Breast epithelium (tissue), 4 donors: ENCODE measurements at regions not wholly inside any gene's neighbourhood (a gene's known extent, or its start where the extent isn't known, plus 50 kb on each side); places are given as distances from the start of the nearest gene placed in this dataset.

ENCODE experiments used
- DNase-seq, 2 donors: peaks; one replicate each; pipeline ENCODE4 v3.0.0-alpha.2; 2019; ENCODE audit warnings: low spot score in 2 of 2
- H3K27ac ChIP-seq, 2 donors: fragments of 200-600 bp; sonication (generic) in 1 of 2; one replicate each; pipeline ENCODE4 v1.5.1; 2016 to 2019; ENCODE audit warnings: mild to moderate bottlenecking in 1 of 2
- H3K27me3 ChIP-seq, 2 donors: fragments of 200-600 bp; sonication (generic) in 1 of 2; one replicate each; pipeline versions ENCODE4 v1.5.1 to v1.6.0; 2017 to 2019; ENCODE audit warnings: control low read depth in 1 of 2, mild to moderate bottlenecking in 1 of 2
- H3K36me3 ChIP-seq: fragments of 200-600 bp; one replicate; pipeline ENCODE4 v1.5.1; 2019
- H3K4me1 ChIP-seq, 2 donors: fragments of 200-600 bp; sonication (generic); one replicate each; pipeline ENCODE4 v1.5.1; 2016 to 2019; ENCODE audit warnings: control low read depth in 1 of 2
- H3K4me3 ChIP-seq, 3 donors: fragments of 200-600 bp; sonication (generic); 1 replicate in 2 of 3; 2 replicates in 1 of 3; pipeline ENCODE4 v1.5.1; 2016 to 2019; ENCODE audit warnings: mild to moderate bottlenecking in 3 of 3, moderate library complexity in 2 of 3
- H3K9me3 ChIP-seq, 2 donors: fragments of 200-600 bp; sonication (generic) in 1 of 2; one replicate each; pipeline ENCODE4 v1.5.1; 2016 to 2019; ENCODE audit warnings: control low read depth in 1 of 2
- CTCF ChIP-seq, 3 donors: fragments of 450-650 bp; IDR thresholded peaks; one replicate each; pipeline ENCODE4 v1.5.1; 2016 to 2017; ENCODE audit warnings: antibody characterized with exemption in 3 of 3, mild to moderate bottlenecking in 3 of 3, moderate library complexity in 3 of 3
- POLR2A ChIP-seq: fragments of 450-650 bp; IDR thresholded peaks from one replicate; pipeline ENCODE4 v1.6.1; 2016; ENCODE audit warnings: antibody characterized with exemption, mild to moderate bottlenecking, moderate library complexity
- POLR2AphosphoS5 ChIP-seq, 3 donors: sonication (generic); formaldehyde crosslinking; IDR thresholded peaks; one replicate each; pipeline ENCODE4 v1.6.1; 2017; ENCODE audit warnings: antibody characterized with exemption in 3 of 3
- intact Hi-C: fragments of 100-400 bp; cut with DNase I; formaldehyde crosslinking; loops from one replicate; pipeline ENCODE4 v1.15.1; 2023; ENCODE audit warnings: low total_unique reads

- Histone ChIP-seq H3K27me3 (no peaks in the 10 kb centered on the region), H3K4me3 (no peak overlapping the region), H3K9me3 (no peaks in the 10 kb centered on the region), H3K36me3 (no peaks in the 10 kb centered on the region), H3K27ac (no peak overlapping the region), H3K4me1 (no peaks in the 10 kb centered on the region)
- no peak for TF ChIP-seq POLR2A
- TF ChIP-seq CTCF (IDR thresholded peaks at IDR 0.05), result no peak
- TF ChIP-seq POLR2AphosphoS5 (IDR thresholded peaks at IDR 0.05), result no peak
- intact Hi-C loops, result no loop called here
- no peak for DNase-seq
These were observed 121.1 kb downstream of the PDCD6IP start for GRCh38 chr3:33919312-33920120.

GRCh38 chr3:33920511-33920910 is 122.1 kb downstream of the PDCD6IP start:
- Histone ChIP-seq H3K4me3 (no peak overlapping the region), H3K36me3 (no peaks in the 10 kb centered on the region), H3K4me1 (no peaks in the 10 kb centered on the region), H3K9me3 (no peaks in the 10 kb centered on the region), H3K27ac (no peak overlapping the region), H3K27me3 (no peaks in the 10 kb centered on the region)
- TF ChIP-seq POLR2AphosphoS5 (IDR thresholded peaks at IDR 0.05) (no peak), POLR2A (no peak), CTCF (IDR thresholded peaks at IDR 0.05) (no peak)
- intact Hi-C loops, result no loop called here
- DNase-seq, result no peak

- no peaks in the 10 kb centered on the region for H3K9me3 ChIP-seq
- intact Hi-C loops, result no loop called here
- no peak for TF ChIP-seq POLR2A
- TF ChIP-seq CTCF (IDR thresholded peaks at IDR 0.05), result no peak
- TF ChIP-seq POLR2AphosphoS5 (IDR thresholded peaks at IDR 0.05), result no peak
These were observed 123.2 kb downstream of the PDCD6IP start for GRCh38 chr3:33921608-33922007.

GRCh38 chr3:33926998-33927605 is 128.7 kb downstream of the PDCD6IP start:
- no peak for TF ChIP-seq POLR2A
- TF ChIP-seq CTCF (IDR thresholded peaks at IDR 0.05), result no peak
- no peak for TF ChIP-seq POLR2AphosphoS5 (IDR thresholded peaks at IDR 0.05)

More at GRCh38 chr3:33921608-33922007, 123.2 kb downstream of the PDCD6IP start:
- Histone ChIP-seq H3K4me3 (no peak overlapping the region), H3K27ac (no peak overlapping the region), H3K36me3 (no peaks in the 10 kb centered on the region), H3K4me1 (no peaks in the 10 kb centered on the region), H3K27me3 (no peaks in the 10 kb centered on the region)
- DNase-seq, result no peak

GRCh38 chr3:33929813-33930212 is 131.4 kb downstream of the PDCD6IP start:
- Histone ChIP-seq H3K4me3 (no peak overlapping the region), H3K36me3 (no peaks in the 10 kb centered on the region), H3K27ac (no peak overlapping the region), H3K4me1 (no peaks in the 10 kb centered on the region), H3K9me3 (no peaks in the 10 kb centered on the region), H3K27me3 (no peaks in the 10 kb centered on the region)
- intact Hi-C loops, result no loop called here
- no peak for TF ChIP-seq CTCF (IDR thresholded peaks at IDR 0.05)
- no peak for DNase-seq

More at GRCh38 chr3:33926998-33927605, 128.7 kb downstream of the PDCD6IP start:
- Histone ChIP-seq H3K9me3 (no peaks in the 10 kb centered on the region), H3K36me3 (no peaks in the 10 kb centered on the region), H3K27ac (no peak overlapping the region), H3K4me1 (no peaks in the 10 kb centered on the region), H3K4me3 (no peak overlapping the region), H3K27me3 (no peaks in the 10 kb centered on the region)
- no peak for DNase-seq
- intact Hi-C loops, result no loop called here
